Stimulated activated naive CD8-positive, alpha-beta T cell treated with anti-CD3 and anti-CD28 coated beads, Interleukin-15, amount 100 ng/mL, for 72 hours (primary cell): ENCODE measurements at regions not wholly inside any gene's neighbourhood (a gene's known extent, or its start where the extent isn't known, plus 50 kb on each side); places are given as distances from the start of the nearest gene placed in this dataset.
"Not testable (repeated sequence)": the region's sequence is repeated elsewhere in the genome, so short reads cannot be mapped to it uniquely, and the experiment has no call there.

Experiments used
- ATAC-seq: fragments of 150-1000 bp; cut with Tn5 transposase; 2 replicates; pipeline ENCODE4 v1.10.0; 2021; ENCODE audit warnings: mild to moderate bottlenecking, moderate library complexity
- DNase-seq, 2 donors: peaks; one replicate each; pipeline ENCODE4 v3.0.0; 2021 to 2022
- H3K27ac Mint-ChIP-seq, 2 donors: one replicate each; pipeline ENCODE4 v1.8.0; 2022; ENCODE audit warnings: mild to moderate bottlenecking in 2 of 2, mixed read lengths in 2 of 2, moderate library complexity in 2 of 2
- H3K27me3 Mint-ChIP-seq: one replicate; pipeline ENCODE4 v1.8.0; 2022; ENCODE audit warnings: mixed read lengths
- H3K4me1 Mint-ChIP-seq: one replicate; pipeline ENCODE4 v1.8.0; 2022; ENCODE audit warnings: mild to moderate bottlenecking, mixed read lengths
- H3K4me3 Mint-ChIP-seq, 2 donors: one replicate each; pipeline ENCODE4 v1.8.0; 2022; ENCODE audit warnings: mild to moderate bottlenecking in 2 of 2, mixed read lengths in 2 of 2, moderate library complexity in 1 of 2
- H3K9me3 Mint-ChIP-seq, 2 donors: one replicate each; pipeline ENCODE4 v1.8.0; 2022; ENCODE audit warnings: mixed read lengths in 2 of 2

DNA sequence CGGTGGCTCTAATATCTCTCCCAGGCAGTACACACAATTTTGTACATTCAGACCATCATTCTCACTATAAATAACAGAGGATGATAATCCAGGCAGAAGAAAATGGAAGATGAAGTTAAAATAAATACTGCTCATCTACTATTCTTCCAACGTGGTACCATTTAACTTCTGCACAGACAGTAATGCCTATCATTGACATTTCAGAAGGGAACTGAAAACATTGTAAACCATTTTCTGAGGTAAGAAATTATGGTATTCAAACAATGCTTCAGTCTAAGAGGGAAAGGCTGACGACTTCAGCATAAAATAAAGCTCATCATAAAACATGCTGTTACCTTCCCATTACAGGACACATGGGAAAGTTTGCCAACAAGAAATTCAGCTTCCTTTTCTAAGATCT, 814.4 kb downstream of the NR4A2 start:
- Mint-ChIP-seq H3K4me1 (no peaks in the 10 kb centered on the region), H3K27me3 (no peaks in the 10 kb centered on the region), H3K4me3 (no peak overlapping the region), H3K27ac (no peak overlapping the region), H3K9me3 (no peaks in the 10 kb centered on the region)
- no peak for ATAC-seq
- DNase-seq = no peak

DNA sequence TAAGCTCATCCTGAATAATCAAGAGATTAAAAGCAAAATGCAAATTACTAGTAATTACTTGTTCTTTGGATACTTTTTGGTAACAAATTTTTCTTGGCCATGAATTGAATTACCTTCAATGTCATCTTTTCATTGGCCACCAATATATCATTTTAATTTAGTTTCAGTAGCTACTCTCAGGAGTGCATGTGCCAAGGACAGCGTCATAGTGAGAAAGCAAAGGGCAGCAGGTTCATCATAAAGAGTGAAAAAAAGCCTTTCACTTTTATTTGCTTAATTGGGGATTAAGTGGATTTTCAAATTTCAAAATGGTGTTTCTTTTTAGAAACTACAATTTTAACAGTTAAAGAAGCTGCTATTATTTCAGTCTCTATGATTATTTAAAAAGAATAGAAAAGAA, 815.2 kb downstream of the NR4A2 start:
- ATAC-seq (no peak), DNase-seq (no peak)
- no peak overlapping the region for H3K4me3 Mint-ChIP-seq
- H3K9me3 Mint-ChIP-seq = no peaks in the 10 kb centered on the region
- no peaks in the 10 kb centered on the region for H3K4me1 Mint-ChIP-seq
- no peaks in the 10 kb centered on the region for H3K27me3 Mint-ChIP-seq
- no peak overlapping the region for H3K27ac Mint-ChIP-seq

DNA sequence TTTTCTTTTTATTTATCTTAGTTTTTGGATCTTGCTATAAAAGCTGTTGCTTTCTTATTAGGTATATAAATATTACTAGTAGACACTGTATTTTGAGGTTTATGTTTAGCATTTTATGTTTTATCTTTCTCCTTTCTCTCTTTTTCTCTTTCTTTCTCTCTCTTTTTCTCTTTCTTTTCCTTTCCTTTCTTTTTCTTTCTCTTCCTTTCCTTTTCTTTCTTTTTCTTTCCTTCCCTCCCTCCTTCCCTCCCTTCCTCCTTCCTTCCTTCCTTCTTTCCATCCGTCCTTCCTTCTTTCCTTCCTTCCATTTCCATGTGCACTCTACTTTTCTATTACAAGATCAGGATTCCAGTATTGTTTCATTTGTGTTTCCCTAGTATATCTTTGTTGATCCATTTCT, 814.8 kb downstream of the KCNJ3 start:
- Mint-ChIP-seq H3K27ac (no peak overlapping the region), H3K9me3 (no peaks in the 10 kb centered on the region), H3K4me3 (no peak overlapping the region), H3K4me1 (no peaks in the 10 kb centered on the region), H3K27me3 (no peaks in the 10 kb centered on the region)
- DNase-seq (no peak), ATAC-seq (no peak)

DNA sequence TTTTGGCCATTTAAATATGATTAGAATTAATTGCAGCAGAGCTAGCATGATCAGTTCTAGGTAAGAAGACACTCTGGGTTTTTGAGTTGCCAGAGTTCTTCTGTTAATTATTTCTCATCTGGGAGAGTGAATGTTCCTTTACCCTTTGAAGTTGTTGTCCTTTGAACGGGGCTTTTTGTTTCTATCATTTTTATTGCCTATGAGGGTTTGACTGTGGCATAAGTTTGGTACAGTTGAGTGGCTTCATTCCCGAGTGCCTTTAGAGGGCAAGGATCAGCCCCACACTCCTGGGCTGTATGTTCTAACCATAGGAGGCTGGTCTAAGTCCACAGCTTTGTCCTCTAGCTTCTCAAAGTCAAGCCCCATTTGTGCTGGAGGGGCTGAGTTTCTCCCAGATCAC, 804.3 kb downstream of the KCNJ3 start:
- H3K4me3 Mint-ChIP-seq = no peak overlapping the region
- H3K4me1 Mint-ChIP-seq = no peaks in the 10 kb centered on the region
- no peak overlapping the region for H3K27ac Mint-ChIP-seq
- ATAC-seq (no peak), DNase-seq (no peak)
- no peaks in the 10 kb centered on the region for H3K27me3 Mint-ChIP-seq
- peaks cover 13 to 16% of the 10 kb centered on the region in 2 donors for H3K9me3 Mint-ChIP-seq

DNA sequence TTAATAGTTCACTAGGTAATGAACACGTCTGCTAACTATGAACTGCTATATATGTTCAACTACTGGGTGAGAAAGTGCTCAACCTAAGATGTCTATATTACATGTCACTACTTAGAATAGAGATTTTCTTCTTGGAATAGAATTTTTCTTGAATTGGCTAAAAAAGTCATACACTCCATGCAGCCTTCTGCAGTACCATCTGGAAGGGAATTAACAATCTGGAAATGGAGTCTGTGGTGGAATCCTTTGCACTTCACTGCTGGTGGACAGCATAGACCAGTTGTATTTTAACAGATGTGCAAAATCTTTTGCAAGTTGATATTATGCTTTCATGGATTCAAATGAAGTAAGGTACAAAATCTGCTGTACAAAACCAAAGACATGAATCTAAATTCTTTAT, 799.6 kb downstream of the KCNJ3 start:
- no peak for ATAC-seq
- H3K27ac Mint-ChIP-seq = no peak overlapping the region
- DNase-seq = no peak
- H3K4me3 Mint-ChIP-seq = no peak overlapping the region
- H3K27me3 Mint-ChIP-seq = no peaks in the 10 kb centered on the region
- H3K9me3 Mint-ChIP-seq = peaks cover 4 to 9% of the 10 kb centered on the region in 2 donors
- no peaks in the 10 kb centered on the region for H3K4me1 Mint-ChIP-seq

DNA sequence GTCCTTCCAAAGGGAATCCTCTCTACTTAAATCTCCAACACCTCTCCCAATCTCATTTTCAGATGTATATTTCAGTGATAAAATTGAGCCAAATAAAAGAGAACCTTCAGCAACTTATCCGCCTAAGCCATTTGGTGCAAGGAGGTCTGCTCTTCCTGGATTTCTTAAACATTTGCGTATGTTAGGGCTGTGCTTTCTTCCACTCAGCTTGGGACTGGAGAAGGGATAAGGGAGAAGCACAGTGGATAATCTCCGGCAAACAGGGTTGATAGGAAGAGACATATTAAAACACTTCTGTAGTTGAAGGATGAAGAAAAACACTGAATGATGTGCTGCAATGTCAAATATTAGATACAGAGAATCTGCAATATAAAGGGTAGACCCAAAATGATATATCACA, 796.2 kb downstream of the KCNJ3 start:
- no peak overlapping the region for H3K4me3 Mint-ChIP-seq
- no peaks in the 10 kb centered on the region for H3K27me3 Mint-ChIP-seq
- no peak for DNase-seq
- no peak overlapping the region for H3K27ac Mint-ChIP-seq
- ATAC-seq = no peak
- H3K9me3 Mint-ChIP-seq = peaks cover 0 to 4% of the 10 kb centered on the region in 2 donors
- H3K4me1 Mint-ChIP-seq = no peaks in the 10 kb centered on the region

DNA sequence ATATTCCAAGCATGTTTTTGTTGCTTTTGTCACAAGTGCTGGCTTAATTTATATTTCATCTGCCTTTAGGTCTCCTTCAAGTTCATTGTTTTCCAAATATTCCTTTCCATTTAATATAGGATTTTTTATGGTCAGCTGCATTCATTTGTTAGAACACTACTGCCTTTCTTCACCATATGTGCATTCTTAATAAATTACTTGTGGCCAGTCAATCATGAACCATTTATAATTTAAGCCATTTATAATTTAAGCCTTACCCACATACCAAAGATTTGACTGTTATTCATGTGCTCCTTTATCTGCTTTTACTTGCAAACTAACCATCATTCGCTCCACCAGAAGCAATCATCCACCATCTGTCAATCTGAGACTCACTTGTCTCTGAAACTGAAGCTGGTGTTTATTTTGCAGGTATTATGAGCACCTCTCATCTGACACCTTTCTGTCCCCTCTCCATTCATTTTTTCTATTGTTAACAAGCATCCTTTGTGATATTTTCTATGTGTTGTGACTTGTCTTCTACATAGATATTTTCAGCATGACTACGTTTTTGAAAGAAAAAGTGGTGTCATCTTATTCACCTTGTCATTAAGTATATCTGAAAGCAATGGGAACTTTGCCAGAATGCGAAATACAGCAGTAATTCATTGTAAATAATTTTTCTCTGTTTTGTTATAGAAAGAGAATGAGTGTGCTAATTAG, 786.8 kb downstream of the KCNJ3 start:
- Mint-ChIP-seq H3K27me3 (no peaks in the 10 kb centered on the region), H3K4me3 (no peak overlapping the region), H3K4me1 (no peaks in the 10 kb centered on the region), H3K27ac (no peak overlapping the region), H3K9me3 (no peaks in the 10 kb centered on the region)
- DNase-seq = no peak
- ATAC-seq = no peak

DNA sequence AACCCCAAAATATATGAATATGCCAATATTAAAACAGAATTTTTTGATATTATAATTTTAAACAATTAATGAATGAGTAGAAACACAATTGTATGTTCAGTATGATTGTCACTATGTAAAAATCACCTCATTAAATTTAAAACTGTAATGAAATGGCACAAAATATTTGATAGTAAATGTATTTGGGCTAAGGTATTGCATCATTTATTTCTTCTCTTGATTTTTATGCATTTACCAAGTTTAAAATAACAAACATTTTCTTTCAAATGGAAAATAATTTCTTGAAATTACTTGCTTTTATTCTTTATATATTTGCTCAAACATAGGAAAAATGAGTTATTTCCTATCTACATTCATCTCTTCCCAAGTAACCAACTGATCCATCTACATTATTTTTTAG, 782.6 kb downstream of the KCNJ3 start:
- no peaks in the 10 kb centered on the region for H3K27me3 Mint-ChIP-seq
- DNase-seq = no peak
- no peak overlapping the region for H3K4me3 Mint-ChIP-seq
- ATAC-seq = no peak
- H3K9me3 Mint-ChIP-seq = no peaks in the 10 kb centered on the region
- no peaks in the 10 kb centered on the region for H3K4me1 Mint-ChIP-seq
- no peak overlapping the region for H3K27ac Mint-ChIP-seq

DNA sequence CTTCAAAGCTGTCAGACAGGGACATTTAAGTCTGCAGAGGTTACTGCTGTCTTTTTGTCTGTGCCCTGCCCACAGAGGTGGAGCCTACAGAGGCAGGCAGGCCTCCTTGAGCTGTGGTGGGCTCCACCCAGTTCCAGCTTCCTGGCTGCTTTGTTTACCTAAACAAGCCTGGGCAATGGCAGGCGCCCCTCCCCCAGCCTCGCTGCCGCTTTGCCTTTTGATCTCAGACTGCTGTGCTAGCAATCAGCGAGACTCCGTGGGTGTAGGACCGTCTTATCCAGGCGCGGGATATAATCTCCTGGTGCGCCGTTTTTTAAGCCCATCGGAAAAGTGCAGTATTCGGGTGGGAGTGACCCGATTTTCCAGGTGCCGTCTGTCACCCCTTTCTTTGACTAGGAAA, 773.5 kb downstream of the KCNJ3 start:
- H3K27me3 Mint-ChIP-seq, ATAC-seq: not testable (repeated sequence)

DNA sequence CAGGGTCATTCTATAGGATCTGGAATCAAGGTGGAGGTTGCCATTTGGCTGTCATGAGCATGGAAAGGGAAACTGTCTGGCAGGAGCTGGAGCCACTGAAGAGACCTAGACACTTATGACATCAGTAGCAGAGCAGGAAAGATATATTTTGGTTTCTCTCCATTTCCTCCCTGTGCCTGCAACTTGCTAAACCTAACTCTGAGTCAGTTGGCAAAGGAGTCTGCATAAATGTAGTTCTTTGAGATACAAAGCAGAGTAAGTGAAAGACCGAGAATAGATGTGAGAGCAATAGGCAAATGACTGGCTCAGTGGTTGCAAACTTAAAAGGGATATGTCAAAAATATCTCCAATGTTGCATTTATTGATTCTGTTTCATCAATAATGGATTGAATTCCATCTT, 757.7 kb downstream of the KCNJ3 start:
- DNase-seq (no peak), ATAC-seq (no peak)
- Mint-ChIP-seq H3K27ac (no peak overlapping the region), H3K27me3 (no peaks in the 10 kb centered on the region), H3K4me3 (no peak overlapping the region), H3K9me3 (no peaks in the 10 kb centered on the region), H3K4me1 (no peaks in the 10 kb centered on the region)

More for the DNA sequence above, 773.5 kb downstream of the KCNJ3 start:
- H3K9me3 Mint-ChIP-seq, H3K4me1 Mint-ChIP-seq, DNase-seq, H3K27ac Mint-ChIP-seq, H3K4me3 Mint-ChIP-seq: not testable (repeated sequence)

DNA sequence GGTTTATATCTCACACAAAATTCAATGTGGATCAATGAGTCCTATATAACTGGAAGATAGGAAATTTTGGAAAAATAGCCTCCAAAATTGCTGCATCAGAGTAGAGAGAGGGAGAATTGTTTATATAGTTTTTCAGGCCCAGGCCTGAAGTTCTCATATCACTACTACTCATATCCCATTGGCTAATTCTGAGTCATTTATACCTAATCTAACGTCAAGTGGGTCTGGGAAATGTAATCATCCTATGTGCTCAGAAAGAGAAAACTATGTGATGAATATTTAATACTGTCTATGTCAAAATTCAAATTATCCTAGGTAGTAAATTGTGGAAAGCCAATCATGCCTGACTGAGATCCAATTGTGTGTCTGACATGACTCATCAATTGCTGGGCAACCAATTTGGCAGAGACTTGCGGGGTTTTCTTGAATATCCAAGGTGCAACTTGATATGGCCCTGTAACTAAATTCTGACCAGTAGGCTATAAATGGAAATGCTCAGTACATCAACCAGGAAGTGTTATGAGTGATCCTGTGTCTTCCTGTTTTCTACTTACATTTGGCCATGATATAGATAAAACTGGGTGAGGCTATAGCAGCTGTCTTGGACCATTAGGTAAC, 744.4 kb downstream of the KCNJ3 start:
- no peak overlapping the region for H3K27ac Mint-ChIP-seq
- no peaks in the 10 kb centered on the region for H3K4me1 Mint-ChIP-seq
- DNase-seq (no peak), ATAC-seq (no peak)
- no peaks in the 10 kb centered on the region for H3K27me3 Mint-ChIP-seq
- no peak overlapping the region for H3K4me3 Mint-ChIP-seq
- peaks cover 0 to 21% of the 10 kb centered on the region in 2 donors for H3K9me3 Mint-ChIP-seq

DNA sequence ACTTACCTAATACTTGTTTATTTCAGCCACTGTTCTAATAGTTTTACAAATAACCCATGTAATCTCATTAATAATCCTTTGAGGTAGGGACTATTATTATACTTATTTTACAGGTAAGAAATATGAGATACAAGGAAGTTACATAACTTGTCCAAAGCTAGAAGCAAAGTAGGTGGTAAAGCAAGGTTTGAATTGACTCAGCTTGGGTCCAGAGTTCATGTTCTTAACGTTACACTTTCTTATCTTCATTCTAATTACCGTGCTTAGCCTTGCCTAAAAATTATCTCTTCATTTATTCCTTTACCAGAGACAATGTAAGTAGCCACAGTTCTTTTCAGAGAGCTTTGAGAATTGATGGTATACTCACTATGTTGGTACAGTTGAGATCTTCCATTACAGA, 743.6 kb downstream of the KCNJ3 start:
- H3K9me3 Mint-ChIP-seq = peaks cover 0 to 29% of the 10 kb centered on the region in 2 donors
- H3K27ac Mint-ChIP-seq = no peak overlapping the region
- no peak for ATAC-seq
- no peak overlapping the region for H3K4me3 Mint-ChIP-seq
- no peak for DNase-seq
- no peaks in the 10 kb centered on the region for H3K4me1 Mint-ChIP-seq
- no peaks in the 10 kb centered on the region for H3K27me3 Mint-ChIP-seq

DNA sequence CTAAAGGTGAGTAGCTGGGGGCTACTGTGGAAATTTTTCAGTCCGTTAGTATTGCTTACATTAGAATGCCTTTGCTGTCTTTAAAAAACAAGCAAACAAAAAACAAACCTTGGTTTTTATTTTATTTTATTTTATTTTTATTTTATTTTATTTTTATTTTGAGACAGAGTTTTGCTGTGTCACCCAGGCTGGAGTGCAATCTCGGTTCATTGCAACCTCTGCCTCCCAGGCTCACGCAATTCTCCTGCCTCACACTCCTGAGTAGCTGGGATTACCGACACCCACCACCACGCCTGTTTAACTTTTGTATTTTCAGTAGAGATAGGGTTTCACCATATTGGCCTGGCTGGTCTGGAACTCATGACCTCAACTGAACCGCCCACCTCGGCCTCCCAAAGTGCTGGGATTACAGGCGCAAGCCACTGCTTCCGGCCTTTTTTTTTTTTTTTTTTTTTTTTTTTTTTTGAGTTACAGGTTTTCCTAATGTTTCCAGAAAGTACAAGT, 732.6 kb downstream of the KCNJ3 start:
- H3K9me3 Mint-ChIP-seq = peaks cover 0 to 7% of the 10 kb centered on the region in 2 donors
- ATAC-seq = no peak
- no peaks in the 10 kb centered on the region for H3K27me3 Mint-ChIP-seq
- no peak for DNase-seq
- H3K4me1 Mint-ChIP-seq = no peaks in the 10 kb centered on the region
- H3K27ac Mint-ChIP-seq = no peak overlapping the region
- no peak overlapping the region for H3K4me3 Mint-ChIP-seq

DNA sequence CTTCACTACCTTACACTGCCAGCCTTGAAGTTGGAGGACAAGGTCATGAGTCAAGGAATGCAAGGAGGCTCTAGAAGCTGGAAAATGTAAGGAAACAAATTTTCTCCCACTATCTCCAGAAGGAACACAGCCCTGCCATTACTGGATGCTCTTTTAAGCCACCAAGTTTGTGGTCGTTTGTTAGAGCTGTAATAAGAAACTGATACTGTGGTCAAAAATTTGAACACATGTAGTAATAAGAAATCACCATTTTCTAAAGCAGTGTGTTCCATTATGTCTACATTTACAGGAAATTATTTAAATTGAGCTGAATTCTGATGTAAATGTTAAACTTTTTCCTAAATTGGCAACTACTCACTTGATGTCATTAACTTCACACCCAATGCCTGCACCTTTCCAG, 729.0 kb downstream of the KCNJ3 start:
- no peak for ATAC-seq
- no peak for DNase-seq
- H3K9me3 Mint-ChIP-seq = no peaks in the 10 kb centered on the region
- no peak overlapping the region for H3K4me3 Mint-ChIP-seq
- no peaks in the 10 kb centered on the region for H3K4me1 Mint-ChIP-seq
- no peaks in the 10 kb centered on the region for H3K27me3 Mint-ChIP-seq
- H3K27ac Mint-ChIP-seq = no peak overlapping the region

DNA sequence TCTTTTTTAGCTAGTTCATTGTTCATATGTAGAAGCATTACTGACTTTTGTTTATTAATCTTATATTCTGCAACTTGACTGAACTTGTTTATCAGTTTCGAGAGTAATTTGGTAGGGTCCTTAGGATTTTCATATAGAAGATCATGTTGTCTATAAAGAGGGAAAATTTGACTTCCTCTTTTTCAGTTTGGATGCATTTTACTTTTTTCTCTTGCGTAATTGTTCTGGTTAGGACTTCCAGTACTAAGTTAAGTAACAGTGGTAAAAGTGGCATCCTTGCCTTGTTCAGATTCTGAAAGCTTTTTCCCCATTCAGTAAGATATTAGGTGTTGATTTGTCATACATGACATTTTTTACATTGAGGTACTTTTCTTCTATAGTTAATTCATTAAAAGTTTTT, 726.0 kb downstream of the KCNJ3 start:
- no peak overlapping the region for H3K4me3 Mint-ChIP-seq
- no peaks in the 10 kb centered on the region for H3K27me3 Mint-ChIP-seq
- ATAC-seq (no peak), DNase-seq (no peak)
- no peaks in the 10 kb centered on the region for H3K4me1 Mint-ChIP-seq
- no peak overlapping the region for H3K27ac Mint-ChIP-seq
- H3K9me3 Mint-ChIP-seq = no peaks in the 10 kb centered on the region

DNA sequence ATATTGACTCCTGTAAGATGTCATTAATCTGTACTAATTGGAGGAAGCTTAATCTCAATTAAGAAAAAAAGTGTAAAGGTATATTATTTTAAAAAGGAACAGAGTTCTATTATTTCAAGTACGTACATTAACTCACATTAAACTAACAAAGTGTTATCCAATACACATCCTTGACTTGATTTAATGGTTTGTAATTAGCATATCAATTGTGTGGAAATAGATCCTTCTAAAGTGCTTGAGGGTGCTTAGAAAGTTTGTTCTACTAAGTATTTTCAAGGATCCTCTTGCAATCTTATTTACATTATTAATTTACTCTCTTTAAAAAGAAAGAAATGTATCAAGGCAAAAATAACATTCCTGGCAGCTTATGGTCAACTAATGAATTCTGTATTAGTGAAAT, 720.3 kb downstream of the KCNJ3 start:
- H3K4me3 Mint-ChIP-seq = no peak overlapping the region
- ATAC-seq (no peak), DNase-seq (no peak)
- H3K4me1 Mint-ChIP-seq = no peaks in the 10 kb centered on the region
- no peaks in the 10 kb centered on the region for H3K9me3 Mint-ChIP-seq
- no peak overlapping the region for H3K27ac Mint-ChIP-seq
- H3K27me3 Mint-ChIP-seq = no peaks in the 10 kb centered on the region

DNA sequence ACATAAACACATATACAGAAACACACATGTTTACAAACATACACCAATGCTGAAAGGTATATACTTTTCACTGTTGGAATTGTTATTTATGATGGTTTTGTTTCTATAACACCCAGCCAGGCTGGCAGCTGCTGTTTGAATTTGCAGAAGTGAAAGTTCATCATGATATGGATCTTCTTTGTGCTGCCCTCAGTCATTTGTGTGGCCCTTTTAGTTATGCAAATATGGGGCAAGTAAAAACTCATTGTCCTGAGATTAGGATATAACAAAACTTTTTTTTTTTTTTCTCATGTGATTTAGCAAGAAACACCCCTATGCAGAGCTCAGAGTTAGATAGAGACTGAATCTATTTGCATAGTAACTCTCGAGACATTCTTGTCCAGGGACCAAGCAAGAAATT, 714.1 kb downstream of the KCNJ3 start:
- H3K9me3 Mint-ChIP-seq = no peaks in the 10 kb centered on the region
- no peaks in the 10 kb centered on the region for H3K4me1 Mint-ChIP-seq
- no peak for ATAC-seq
- H3K27ac Mint-ChIP-seq = no peak overlapping the region
- no peaks in the 10 kb centered on the region for H3K27me3 Mint-ChIP-seq
- H3K4me3 Mint-ChIP-seq = no peak overlapping the region
- DNase-seq = no peak
